ENCODE measurements at regions not wholly inside any gene's neighbourhood (a gene's known extent, or its start where the extent isn't known, plus 50 kb on each side); places are given as distances from the start of the nearest gene placed in this dataset.
"Not testable (repeated sequence)": the region's sequence is repeated elsewhere in the genome, so short reads cannot be mapped to it uniquely, and the experiment has no call there.

DNA sequence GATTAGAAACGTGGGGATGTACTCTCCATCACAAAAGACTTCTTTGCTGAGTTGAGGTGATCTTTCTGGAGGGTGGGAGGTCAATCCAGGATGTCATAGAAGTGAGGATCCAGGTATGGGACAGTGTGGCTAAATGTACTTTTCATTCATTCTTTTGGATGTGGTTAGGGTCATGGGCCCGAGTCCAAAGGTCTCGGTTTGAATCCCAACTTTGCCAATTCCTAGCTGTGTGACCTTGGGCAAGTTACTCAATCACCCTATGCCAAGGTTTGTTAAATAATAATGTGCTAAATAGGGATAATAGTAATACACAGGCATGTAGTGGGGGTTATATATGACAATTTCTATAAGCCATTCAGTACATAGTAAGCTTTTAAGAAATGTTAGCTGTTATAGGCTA, 91.4 kb downstream of the SAMD9 start:
- no peaks in the 10 kb centered on the region for H3K9me3 ChIP-seq
- no peak overlapping the region for H3K27ac ChIP-seq
- H3K27me3 ChIP-seq (replicated peaks; ENCODE audit: insufficient read depth), result no peaks in the 10 kb centered on the region
- no peak overlapping the region for H3K4me3 ChIP-seq
- TF ChIP-seq, protein P1, sequence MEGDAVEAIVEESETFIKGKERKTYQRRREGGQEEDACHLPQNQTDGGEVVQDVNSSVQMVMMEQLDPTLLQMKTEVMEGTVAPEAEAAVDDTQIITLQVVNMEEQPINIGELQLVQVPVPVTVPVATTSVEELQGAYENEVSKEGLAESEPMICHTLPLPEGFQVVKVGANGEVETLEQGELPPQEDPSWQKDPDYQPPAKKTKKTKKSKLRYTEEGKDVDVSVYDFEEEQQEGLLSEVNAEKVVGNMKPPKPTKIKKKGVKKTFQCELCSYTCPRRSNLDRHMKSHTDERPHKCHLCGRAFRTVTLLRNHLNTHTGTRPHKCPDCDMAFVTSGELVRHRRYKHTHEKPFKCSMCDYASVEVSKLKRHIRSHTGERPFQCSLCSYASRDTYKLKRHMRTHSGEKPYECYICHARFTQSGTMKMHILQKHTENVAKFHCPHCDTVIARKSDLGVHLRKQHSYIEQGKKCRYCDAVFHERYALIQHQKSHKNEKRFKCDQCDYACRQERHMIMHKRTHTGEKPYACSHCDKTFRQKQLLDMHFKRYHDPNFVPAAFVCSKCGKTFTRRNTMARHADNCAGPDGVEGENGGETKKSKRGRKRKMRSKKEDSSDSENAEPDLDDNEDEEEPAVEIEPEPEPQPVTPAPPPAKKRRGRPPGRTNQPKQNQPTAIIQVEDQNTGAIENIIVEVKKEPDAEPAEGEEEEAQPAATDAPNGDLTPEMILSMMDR (IDR thresholded peaks at IDR 0.05), result no peak
- no peak for ATAC-seq (ENCODE audit: insufficient number of reproducible peaks, low FRiP score, low read depth)
- no peaks in the 10 kb centered on the region for H3K4me1 ChIP-seq (ENCODE audit: control insufficient read depth in 1 of 2, low read depth in 2 of 2)
- no peaks in the 10 kb centered on the region for H3K36me3 ChIP-seq
- DNase-seq (ENCODE audit: low spot score), result no peak

DNA sequence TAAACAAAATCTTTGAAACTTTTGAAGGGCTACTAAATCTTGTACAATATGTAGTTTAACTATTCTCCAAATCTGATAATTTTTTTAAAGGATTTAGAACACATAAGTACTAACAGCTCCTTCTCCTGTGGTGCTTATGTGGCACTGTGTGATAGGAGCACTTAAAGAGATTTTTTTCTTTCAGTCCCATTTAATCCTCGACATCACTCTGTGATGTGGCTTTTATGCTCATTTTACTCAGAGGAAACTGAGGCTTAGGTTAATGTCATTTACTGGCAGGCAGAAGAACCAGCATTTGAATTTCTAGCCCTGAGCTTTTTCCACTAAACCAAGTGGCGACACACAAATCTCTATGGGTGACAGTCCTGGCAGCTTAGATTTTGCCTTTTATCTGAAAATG, 92.4 kb downstream of the SAMD9 start:
- no peaks in the 10 kb centered on the region for H3K36me3 ChIP-seq
- DNase-seq (ENCODE audit: low spot score), result no peak
- TF ChIP-seq, protein P1 (IDR thresholded peaks at IDR 0.05), result no peak
- H3K4me3 ChIP-seq, result no peak overlapping the region
- no peak for ATAC-seq (ENCODE audit: insufficient number of reproducible peaks, low FRiP score, low read depth)
- H3K27me3 ChIP-seq (replicated peaks; ENCODE audit: insufficient read depth), result no peaks in the 10 kb centered on the region
- H3K9me3 ChIP-seq, result no peaks in the 10 kb centered on the region
- no peak overlapping the region for H3K27ac ChIP-seq
- H3K4me1 ChIP-seq (ENCODE audit: control insufficient read depth in 1 of 2, low read depth in 2 of 2), result no peaks in the 10 kb centered on the region

DNA sequence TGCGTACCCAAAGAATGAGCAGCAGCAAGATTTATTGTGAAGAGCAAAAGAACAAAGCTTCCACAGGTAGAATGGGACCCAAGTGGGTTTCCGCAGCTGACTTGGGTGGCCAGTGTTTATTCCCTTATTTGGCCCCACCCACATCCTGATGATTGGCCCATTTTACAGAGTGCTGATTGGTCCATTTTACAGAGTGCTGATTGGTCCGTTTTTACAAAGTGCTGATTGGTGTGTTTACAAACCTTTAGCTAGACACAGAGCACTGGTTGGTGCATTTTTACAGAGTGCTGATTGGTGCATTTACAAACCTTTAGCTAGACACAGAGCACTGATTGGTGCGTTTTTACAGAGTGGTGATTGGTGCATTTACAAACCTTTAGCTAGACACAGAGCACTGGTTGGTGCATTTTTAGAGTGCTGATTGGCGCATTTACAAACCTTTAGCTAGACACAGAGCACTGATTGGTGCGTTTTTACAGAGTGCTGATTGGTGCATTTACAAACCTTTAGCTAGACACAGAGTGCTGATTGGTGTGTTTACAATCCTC, 94.8 kb downstream of the SAMD9 start:
- not testable (repeated sequence) for H3K9me3 ChIP-seq; H3K4me3 ChIP-seq; DNase-seq (ENCODE audit: low spot score); ATAC-seq (ENCODE audit: insufficient number of reproducible peaks, low FRiP score, low read depth); H3K27me3 ChIP-seq (replicated peaks; ENCODE audit: insufficient read depth); H3K36me3 ChIP-seq; H3K4me1 ChIP-seq (ENCODE audit: control insufficient read depth in 1 of 2, low read depth in 2 of 2); H3K27ac ChIP-seq

DNA sequence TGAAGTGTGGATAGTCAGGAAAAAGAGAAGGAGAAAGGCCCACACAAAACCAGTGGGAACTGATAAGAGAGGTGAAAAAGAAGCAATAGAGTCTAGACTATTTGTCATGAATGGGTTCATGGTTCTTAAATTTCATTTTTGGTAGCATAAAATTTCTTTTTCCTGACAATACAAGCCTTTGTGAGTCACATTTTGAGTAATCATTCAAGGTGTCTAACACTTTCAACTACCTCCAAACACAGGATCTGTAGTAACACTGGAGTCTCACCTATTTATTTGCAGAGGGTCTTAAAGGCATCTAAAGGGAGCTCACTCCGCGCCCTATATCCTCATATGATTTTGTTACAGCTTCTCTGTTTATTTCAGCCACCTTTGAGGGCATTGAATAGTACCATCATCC, 96.0 kb downstream of the SAMD9 start:
- no peaks in the 10 kb centered on the region for H3K36me3 ChIP-seq
- no peaks in the 10 kb centered on the region for H3K27me3 ChIP-seq (replicated peaks; ENCODE audit: insufficient read depth)
- ATAC-seq (ENCODE audit: insufficient number of reproducible peaks, low FRiP score, low read depth) (no peak), DNase-seq (ENCODE audit: low spot score) (no peak)
- no peak overlapping the region for H3K27ac ChIP-seq
- H3K9me3 ChIP-seq, result no peaks in the 10 kb centered on the region
- H3K4me1 ChIP-seq (ENCODE audit: control insufficient read depth in 1 of 2, low read depth in 2 of 2), result no peaks in the 10 kb centered on the region
- no peak overlapping the region for H3K4me3 ChIP-seq
- TF ChIP-seq, protein P1 (IDR thresholded peaks at IDR 0.05), result no peak

DNA sequence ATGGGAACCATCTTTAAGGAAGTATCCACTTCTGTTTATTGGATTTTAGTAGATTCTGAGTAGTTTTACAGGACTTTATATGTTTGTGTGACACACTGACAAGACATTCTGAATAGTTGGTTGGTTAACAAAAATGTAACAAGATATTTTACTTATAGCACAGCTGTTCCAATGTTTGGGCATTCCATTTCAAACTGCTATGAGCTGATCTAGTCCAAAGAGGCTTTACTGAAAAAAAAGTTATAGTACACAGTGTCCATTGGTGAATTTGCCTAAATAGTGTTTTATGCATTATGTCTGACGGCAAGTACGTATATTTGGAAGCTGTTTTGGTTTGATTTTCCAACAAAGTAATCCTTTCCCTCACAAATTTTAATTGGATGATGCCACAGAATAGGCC, 99.1 kb downstream of the SAMD9 start:
- Histone ChIP-seq H3K9me3 (no peaks in the 10 kb centered on the region), H3K4me3 (no peak overlapping the region), H3K4me1 (ENCODE audit: control insufficient read depth in 1 of 2, low read depth in 2 of 2) (no peaks in the 10 kb centered on the region), H3K36me3 (no peaks in the 10 kb centered on the region), H3K27ac (no peak overlapping the region), H3K27me3 (replicated peaks; ENCODE audit: insufficient read depth) (no peaks in the 10 kb centered on the region)
- TF ChIP-seq, protein P1 (IDR thresholded peaks at IDR 0.05), result no peak
- no peak for ATAC-seq (ENCODE audit: insufficient number of reproducible peaks, low FRiP score, low read depth)
- no peak for DNase-seq (ENCODE audit: low spot score)

DNA sequence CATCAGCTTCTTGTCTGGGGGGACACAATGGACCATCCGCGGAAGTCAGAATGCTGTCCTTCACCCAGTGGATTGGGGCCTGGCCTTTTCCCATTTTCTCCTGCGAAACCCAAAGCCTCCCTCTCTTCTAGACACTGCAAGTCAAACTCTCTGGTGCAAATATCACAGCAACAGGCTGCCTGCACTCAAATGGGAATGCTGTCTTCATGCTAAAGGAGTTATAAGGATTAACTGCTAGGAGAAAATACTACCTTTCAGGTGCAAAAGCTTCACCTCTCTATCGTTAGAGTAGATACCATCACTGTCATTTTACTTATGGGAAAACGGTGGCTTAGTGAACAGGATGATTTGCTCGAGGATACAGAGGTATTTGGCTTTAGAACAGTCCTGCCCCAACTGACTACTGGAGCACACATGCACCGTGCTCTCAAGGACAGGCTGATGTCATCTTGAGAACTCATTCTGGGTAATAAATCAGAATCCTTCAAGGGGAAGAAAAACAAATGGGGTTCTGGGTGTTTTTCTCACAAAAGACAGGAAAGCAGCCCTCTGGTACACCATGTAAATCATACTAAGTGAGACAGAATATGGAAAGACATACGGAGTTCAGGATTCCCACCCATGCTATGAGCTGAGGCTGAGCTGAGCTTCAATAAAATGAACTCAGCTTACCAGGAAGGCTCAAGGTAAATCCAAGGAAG, 100.9 kb downstream of the SAMD9 start:
- TF ChIP-seq, protein P1 (IDR thresholded peaks at IDR 0.05), result no peak
- ATAC-seq (ENCODE audit: insufficient number of reproducible peaks, low FRiP score, low read depth), result no peak
- Histone ChIP-seq H3K4me3 (no peak overlapping the region), H3K36me3 (no peaks in the 10 kb centered on the region), H3K4me1 (ENCODE audit: control insufficient read depth in 1 of 2, low read depth in 2 of 2) (no peaks in the 10 kb centered on the region), H3K9me3 (no peaks in the 10 kb centered on the region), H3K27me3 (replicated peaks; ENCODE audit: insufficient read depth) (no peaks in the 10 kb centered on the region), H3K27ac (no peak overlapping the region)
- DNase-seq (ENCODE audit: low spot score), result no peak

All from thoracic aorta (tissue), 2 donors.